OCI-LY7 (cell line): ENCODE measurements at regions not wholly inside any gene's neighbourhood (a gene's known extent, or its start where the extent isn't known, plus 50 kb on each side); places are given as distances from the start of the nearest gene placed in this dataset.

Experiments used
- EZH2phosphoT487 ChIP-seq: fragments of 200-600 bp; sonication (generic); IDR thresholded peaks from 2 replicates; pipeline ENCODE4 v1.6.1; 2018; ENCODE audit warnings: low read depth, borderline replicate concordance, mild to moderate bottlenecking, mixed run types, antibody characterized with exemption, low read length, moderate library complexity, mixed read lengths
- TF ChIP-seq, protein P1 (sequence below): fragments of 200-600 bp; sonication (generic); conservative IDR thresholded peaks from 2 replicates; pipeline ENCODE4 v1.5.1; 2014; ENCODE audit warnings: mild to moderate bottlenecking, antibody characterized with exemption, low read length, moderate library complexity, mixed read lengths

GRCh38 chr4:144816668-144817067, 170.7 kb downstream of the HHIP start:
- no peak for TF ChIP-seq EZH2phosphoT487
- TF ChIP-seq, protein P1, sequence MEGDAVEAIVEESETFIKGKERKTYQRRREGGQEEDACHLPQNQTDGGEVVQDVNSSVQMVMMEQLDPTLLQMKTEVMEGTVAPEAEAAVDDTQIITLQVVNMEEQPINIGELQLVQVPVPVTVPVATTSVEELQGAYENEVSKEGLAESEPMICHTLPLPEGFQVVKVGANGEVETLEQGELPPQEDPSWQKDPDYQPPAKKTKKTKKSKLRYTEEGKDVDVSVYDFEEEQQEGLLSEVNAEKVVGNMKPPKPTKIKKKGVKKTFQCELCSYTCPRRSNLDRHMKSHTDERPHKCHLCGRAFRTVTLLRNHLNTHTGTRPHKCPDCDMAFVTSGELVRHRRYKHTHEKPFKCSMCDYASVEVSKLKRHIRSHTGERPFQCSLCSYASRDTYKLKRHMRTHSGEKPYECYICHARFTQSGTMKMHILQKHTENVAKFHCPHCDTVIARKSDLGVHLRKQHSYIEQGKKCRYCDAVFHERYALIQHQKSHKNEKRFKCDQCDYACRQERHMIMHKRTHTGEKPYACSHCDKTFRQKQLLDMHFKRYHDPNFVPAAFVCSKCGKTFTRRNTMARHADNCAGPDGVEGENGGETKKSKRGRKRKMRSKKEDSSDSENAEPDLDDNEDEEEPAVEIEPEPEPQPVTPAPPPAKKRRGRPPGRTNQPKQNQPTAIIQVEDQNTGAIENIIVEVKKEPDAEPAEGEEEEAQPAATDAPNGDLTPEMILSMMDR: no peak
